Eye (tissue), 1 donor: ENCODE measurements at regions not wholly inside any gene's neighbourhood (a gene's known extent, or its start where the extent isn't known, plus 50 kb on each side); places are given as distances from the start of the nearest gene placed in this dataset.
"Not testable (repeated sequence)": the region's sequence is repeated elsewhere in the genome, so short reads cannot be mapped to it uniquely, and the experiment has no call there.

Experiments used
- DNase-seq: peaks from one replicate; pipeline ENCODE4 v3.0.0-alpha.2; 2015

GRCh38 chr3:170814822-170815221, 55.2 kb downstream of the RPL22L1 start:
- DNase-seq: no peak

- no peak for DNase-seq
These were observed 56.7 kb downstream of the RPL22L1 start for GRCh38 chr3:170813266-170813665.

- peak; percentile 94 for DNase-seq
These were observed 57.9 kb downstream of the RPL22L1 start for GRCh38 chr3:170811928-170812591.

DNA sequence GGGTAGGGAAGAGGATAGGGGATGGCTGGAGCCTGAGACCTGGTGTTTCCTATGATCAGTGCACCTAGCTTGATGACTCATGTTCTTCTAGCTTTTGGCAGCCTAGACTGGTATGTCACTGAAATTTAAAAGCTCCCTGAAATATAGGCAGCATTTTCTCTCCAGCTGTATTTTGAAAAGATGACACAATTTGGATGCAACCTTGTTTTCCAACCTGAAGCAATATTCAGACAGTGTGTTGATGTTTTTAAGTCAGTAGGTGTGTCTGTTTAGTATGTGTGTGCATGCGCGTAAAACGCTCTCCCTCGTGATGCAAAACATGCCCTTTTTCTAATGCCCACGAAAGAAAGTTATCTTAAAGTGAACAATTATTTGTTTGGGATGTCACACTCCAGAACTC, 58.5 kb downstream of the RPL22L1 start:
- no peak for DNase-seq

GRCh38 chr3:170809975-170810357, 60.0 kb downstream of the RPL22L1 start:
- no peak for DNase-seq

DNA sequence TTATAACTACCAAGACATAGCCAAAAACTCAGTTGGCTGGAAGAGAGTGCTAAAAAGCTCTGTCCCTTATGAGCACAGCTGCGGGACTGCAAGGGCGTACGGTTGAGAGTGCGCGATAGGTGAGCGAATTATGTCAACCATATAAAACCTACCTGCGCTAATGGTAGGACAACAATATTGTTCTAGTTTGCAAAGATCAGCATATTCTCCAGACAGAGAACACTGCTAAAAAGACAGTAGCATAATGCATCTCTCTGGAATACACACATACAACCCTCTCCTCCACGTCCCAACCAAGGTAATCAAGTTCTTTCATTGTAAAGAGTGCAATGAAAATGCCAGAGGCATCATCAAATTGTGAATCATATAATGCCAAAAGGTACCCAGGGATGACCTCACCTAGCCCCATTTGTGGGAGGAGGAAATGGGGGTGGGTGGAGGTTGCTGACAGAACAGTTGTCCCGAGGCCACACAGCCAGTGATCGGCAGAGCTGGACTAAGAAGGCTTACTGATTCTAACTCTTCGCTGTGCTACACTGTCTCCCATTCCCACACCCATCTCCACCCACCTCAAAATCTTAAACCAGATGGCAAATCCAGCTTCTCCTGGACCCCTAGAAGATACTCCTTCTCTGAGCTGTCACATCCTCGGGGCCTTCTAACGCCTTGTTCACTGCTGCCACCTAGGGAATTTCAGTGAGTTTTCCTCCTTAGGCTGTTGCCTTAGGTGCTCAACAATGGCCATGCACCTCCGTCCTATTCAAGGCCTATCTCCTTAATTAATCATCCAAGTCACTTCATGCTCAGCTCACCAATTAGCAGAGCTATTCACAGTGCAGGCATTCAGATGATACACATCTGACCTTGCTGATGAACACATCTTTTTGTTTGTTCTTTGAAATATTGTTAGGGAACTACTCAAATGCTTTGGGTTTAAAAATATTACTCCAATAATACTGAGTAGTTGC, 60.7 kb downstream of the RPL22L1 start:
- DNase-seq: peak; percentile 67

- no peak for DNase-seq
These were observed 62.0 kb downstream of the RPL22L1 start for GRCh38 chr3:170808041-170808440.

GRCh38 chr3:170806676-170807075, 63.3 kb downstream of the RPL22L1 start:
- DNase-seq: no peak

GRCh38 chr3:170806141-170806540, 63.9 kb downstream of the RPL22L1 start:
- no peak for DNase-seq

- not testable (repeated sequence) for DNase-seq
These were observed 64.7 kb downstream of the RPL22L1 start for GRCh38 chr3:170805296-170805695.

- DNase-seq: not testable (repeated sequence)
These were observed 65.4 kb downstream of the RPL22L1 start for GRCh38 chr3:170804634-170805033.

GRCh38 chr3:170804078-170804477, 65.9 kb downstream of the RPL22L1 start:
- DNase-seq: no peak

DNA sequence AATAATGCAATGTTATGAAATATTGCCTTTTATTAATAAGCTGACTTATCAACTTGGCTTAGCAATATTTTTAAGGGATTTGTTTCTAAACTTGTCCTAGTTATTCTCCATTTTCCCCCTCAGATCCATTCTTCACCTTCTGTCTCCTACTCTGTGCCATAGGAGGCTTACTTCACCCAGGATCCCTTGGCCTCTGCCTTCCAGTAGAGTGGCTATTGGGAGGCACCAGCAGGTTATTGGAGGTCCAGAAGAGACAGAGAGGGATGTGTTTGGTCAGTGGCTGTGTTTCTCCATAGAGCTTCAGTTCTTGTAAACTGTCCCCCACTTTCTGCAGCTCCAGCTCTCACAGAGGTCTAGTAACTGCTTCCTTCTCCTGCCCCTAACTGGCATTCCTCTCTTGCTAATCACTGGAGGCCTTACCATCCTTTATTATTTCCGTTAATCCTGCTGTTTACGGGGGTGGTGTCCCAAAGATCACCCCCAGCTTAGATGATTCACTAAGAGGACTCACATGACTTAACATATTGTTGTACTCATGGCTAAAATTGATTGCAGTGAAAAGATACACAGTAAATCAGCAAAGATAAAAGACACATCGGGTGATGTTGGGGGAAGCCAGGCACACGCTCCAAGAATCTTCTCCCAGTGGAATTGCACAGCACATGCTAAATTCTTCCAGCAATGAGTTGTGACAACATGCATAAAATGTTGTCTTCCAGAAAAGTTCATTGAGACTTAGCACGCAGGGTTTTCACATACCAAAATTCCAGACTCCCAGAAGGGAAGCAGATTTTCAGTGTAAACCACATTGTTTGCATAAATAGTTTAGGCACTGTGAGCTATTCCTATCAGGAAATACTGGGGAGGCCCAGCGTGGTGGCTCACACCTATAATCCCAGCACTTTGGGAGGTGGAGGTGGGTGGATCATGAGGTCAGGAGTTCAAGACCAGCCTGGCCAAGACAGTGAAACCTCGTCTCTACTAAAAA, 67.5 kb downstream of the RPL22L1 start:
- peak; percentile 65 for DNase-seq

DNA sequence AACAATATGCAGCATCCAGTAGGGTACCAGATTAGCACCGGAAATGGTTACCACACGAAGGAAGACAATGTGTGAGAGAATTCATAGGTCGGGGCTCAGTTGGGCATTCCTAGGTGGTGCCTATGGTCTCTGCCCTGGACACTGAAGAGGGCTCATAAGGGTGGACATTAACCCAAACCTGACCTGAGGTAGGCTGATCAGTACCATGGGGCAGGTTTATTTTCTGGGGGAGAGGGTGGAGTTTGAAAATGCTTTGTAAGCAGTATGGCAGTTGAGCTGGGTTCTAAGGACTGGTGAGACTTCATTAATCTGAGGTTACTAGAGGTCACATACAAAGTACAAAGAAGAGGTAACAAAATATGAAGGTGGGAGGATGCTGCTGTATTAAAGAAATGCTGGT, 68.4 kb downstream of the RPL22L1 start:
- DNase-seq: no peak

DNA sequence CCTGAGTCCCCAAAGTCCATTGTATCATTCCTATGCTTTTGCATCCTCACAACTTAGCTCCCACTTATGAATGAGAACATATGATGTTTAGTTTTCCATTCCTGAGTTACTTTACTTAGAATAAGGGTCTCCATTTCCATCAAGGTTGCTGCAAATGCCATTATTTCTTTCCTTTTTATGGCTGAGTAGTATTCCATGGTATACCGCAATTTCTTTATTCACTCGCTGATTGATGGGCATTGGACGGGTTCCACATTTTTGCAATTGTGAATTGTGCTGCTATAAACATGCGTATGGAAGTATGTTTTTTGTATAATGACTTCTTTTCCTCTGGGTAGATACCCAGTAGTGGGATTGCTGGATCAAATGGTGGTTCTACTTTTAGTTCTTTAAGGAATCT, 69.7 kb downstream of the RPL22L1 start:
- DNase-seq: not testable (repeated sequence)

- no peak for DNase-seq
These were observed 71.0 kb downstream of the RPL22L1 start for GRCh38 chr3:170799009-170799408.

- DNase-seq: no peak
These were observed 72.3 kb downstream of the RPL22L1 start for GRCh38 chr3:170797685-170798084.

DNA sequence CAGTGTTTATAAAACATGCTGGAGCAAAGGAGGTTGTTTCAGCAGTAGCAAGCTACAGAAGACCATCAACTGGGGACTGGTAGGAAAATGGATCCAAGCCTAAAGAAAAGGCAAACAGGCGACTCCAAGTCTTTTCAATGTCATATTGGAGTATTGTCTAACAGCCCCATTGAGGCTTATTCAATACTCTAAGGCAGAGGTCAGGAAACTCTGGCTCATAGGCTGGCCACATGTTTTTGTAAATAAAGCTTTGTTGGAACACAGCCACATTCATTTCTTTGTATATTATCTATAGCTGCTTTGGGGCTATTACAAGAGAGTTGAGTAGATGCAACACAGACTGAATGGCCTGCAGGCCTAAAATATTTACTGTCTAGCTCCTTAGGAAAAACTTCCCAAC, 77.5 kb downstream of the RPL22L1 start:
- no peak for DNase-seq

DNA sequence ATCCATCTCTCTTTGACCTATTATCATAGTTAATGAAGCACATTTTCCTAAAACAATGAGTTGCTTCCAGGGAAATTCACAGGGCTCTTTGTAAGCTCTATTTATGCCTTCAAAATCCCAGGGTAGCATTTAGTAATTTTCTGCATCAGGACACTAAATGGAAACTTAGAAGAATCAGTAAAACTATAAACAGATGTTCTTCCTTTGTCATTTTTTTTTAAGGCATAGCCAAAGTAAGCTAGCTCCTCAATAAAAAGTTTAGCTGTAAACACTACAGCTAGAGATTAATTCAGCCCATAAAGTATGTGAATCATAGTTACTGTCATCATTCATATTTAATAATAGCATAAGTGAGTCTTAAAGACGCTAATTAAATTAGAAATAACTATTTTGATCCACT, 79.3 kb downstream of the RPL22L1 start:
- no peak for DNase-seq

- DNase-seq: no peak
These were observed 82.5 kb downstream of the RPL22L1 start for GRCh38 chr3:170787464-170787863.

GRCh38 chr3:170785454-170785853, 84.5 kb downstream of the RPL22L1 start:
- DNase-seq: no peak

GRCh38 chr3:170784406-170784805, 85.6 kb downstream of the RPL22L1 start:
- DNase-seq: no peak

GRCh38 chr3:170780955-170781354, 89.0 kb downstream of the RPL22L1 start:
- no peak for DNase-seq
